Astrocyte (in vitro differentiated cells and primary cell): ENCODE measurements at regions not wholly inside any gene's neighbourhood (a gene's known extent, or its start where the extent isn't known, plus 50 kb on each side); places are given as distances from the start of the nearest gene placed in this dataset.

Experiments
- DNase-seq: peaks from one replicate; pipeline ENCODE4 v3.0.0-alpha.2; 2010; ENCODE audit warnings: low read depth
- FAIRE-seq: peaks from 2 replicates; lab custom pipeline; 2011; peaks lifted over from hg19 to GRCh38; lab: Jason Lieb, UNC
- H2AFZ ChIP-seq: 2 replicates; pipeline ENCODE4 v1.6.0; 2012; ENCODE audit warnings: low read depth, low read length, inconsistent platforms
- H3K27ac ChIP-seq: 2 replicates; pipeline ENCODE4 v1.5.1; 2011; ENCODE audit warnings: low read depth, low read length, inconsistent platforms
- H3K27me3 ChIP-seq: 2 replicates; pipeline ENCODE4 v1.6.0; 2011; ENCODE audit warnings: low read length, inconsistent platforms; ENCODE audit not compliant: insufficient read depth
- H3K36me3 ChIP-seq: 2 replicates; pipeline ENCODE4 v1.5.1; 2011; ENCODE audit warnings: low read length, inconsistent platforms; ENCODE audit not compliant: insufficient read depth
- H3K4me1 ChIP-seq: 2 replicates; pipeline ENCODE4 v1.5.1; 2011; ENCODE audit warnings: low read length, inconsistent platforms; ENCODE audit not compliant: insufficient read depth
- H3K4me2 ChIP-seq: 2 replicates; pipeline ENCODE4 v1.6.0; 2012; ENCODE audit warnings: low read length, inconsistent platforms
- H3K4me3 ChIP-seq: 2 replicates; pipeline ENCODE4 v1.5.1; 2011; ENCODE audit warnings: low read depth, mild to moderate bottlenecking, low read length, inconsistent platforms; ENCODE audit not compliant: insufficient read depth
- H3K79me2 ChIP-seq: 2 replicates; pipeline ENCODE4 v1.6.0; 2012; ENCODE audit warnings: mild to moderate bottlenecking, low read length, inconsistent platforms; ENCODE audit not compliant: insufficient read depth
- H3K9ac ChIP-seq: 2 replicates; pipeline ENCODE4 v1.6.0; 2012; ENCODE audit warnings: mild to moderate bottlenecking, low read length, inconsistent platforms
- H3K9me3 ChIP-seq: 2 replicates; pipeline ENCODE4 v1.5.1; 2012; ENCODE audit warnings: low read depth, mild to moderate bottlenecking, low read length, inconsistent platforms; ENCODE audit not compliant: insufficient read depth
- H4K20me1 ChIP-seq: 2 replicates; pipeline ENCODE4 v1.6.0; 2012; ENCODE audit warnings: low read length, inconsistent platforms; ENCODE audit not compliant: insufficient read depth
- H3K27ac Mint-ChIP-seq: one replicate; pipeline ENCODE4 v1.8.0; 2021; ENCODE audit warnings: mild to moderate bottlenecking, mixed read lengths; ENCODE audit not compliant: unreplicated experiment
- H3K27me3 Mint-ChIP-seq: one replicate; pipeline ENCODE4 v1.8.0; 2021; ENCODE audit warnings: low read depth, mixed read lengths; ENCODE audit not compliant: unreplicated experiment
- H3K36me3 Mint-ChIP-seq: one replicate; pipeline ENCODE4 v1.8.0; 2021; ENCODE audit warnings: low read depth, mixed read lengths; ENCODE audit not compliant: unreplicated experiment
- H3K4me1 Mint-ChIP-seq: one replicate; pipeline ENCODE4 v1.8.0; 2021; ENCODE audit warnings: low read depth, mixed read lengths; ENCODE audit not compliant: unreplicated experiment
- H3K4me3 Mint-ChIP-seq: one replicate; pipeline ENCODE4 v1.8.0; 2021; ENCODE audit warnings: mild to moderate bottlenecking, moderate library complexity, mixed read lengths; ENCODE audit not compliant: unreplicated experiment
- H3K9me3 Mint-ChIP-seq: one replicate; pipeline ENCODE4 v1.8.0; 2021; ENCODE audit warnings: mild to moderate bottlenecking, mixed read lengths; ENCODE audit not compliant: unreplicated experiment
- EZH2 ChIP-seq: IDR thresholded peaks from 2 replicates; pipeline ENCODE4 v1.6.1; 2012; ENCODE audit warnings: mild to moderate bottlenecking, low read length, inconsistent platforms; ENCODE audit not compliant: insufficient read depth
- TF ChIP-seq, protein P1 (sequence below): IDR thresholded peaks from 2 replicates; pipeline ENCODE4 v1.5.1; 2011; ENCODE audit warnings: low read depth, mild to moderate bottlenecking, inconsistent platforms, low read length, moderate library complexity; ENCODE audit not compliant: insufficient read depth

DNA sequence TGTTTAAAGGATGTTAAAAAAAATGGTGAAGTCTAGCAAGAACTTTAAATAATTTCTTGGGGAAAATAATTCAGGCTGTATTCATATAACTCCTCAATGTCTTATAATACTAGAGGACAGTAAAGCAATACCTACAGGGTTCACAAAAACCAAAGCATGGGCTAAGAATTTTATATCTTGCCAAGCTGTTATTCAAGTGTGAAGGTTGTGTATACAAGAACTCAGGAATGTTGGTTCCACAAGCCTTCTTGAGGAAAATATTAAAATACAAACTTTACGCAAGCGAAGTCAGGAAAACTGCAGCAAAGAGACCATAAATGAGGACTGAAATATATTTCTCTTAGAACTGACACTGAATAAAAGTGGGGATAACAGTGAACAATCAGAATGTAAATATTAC, 76.1 kb upstream of the DNAJC10 start:
- FAIRE-seq (no peak), DNase-seq (no peak)
- no peak overlapping the region for H3K9ac ChIP-seq
- no peak overlapping the region for H3K4me3 ChIP-seq
- Mint-ChIP-seq H3K36me3 (no peaks in the 10 kb centered on the region), H3K9me3 (no peaks in the 10 kb centered on the region), H3K4me3 (no peak overlapping the region), H3K4me1 (peaks cover 5% of the 10 kb centered on the region), H3K27me3 (no peaks in the 10 kb centered on the region), H3K27ac (no peak overlapping the region)
- no peaks in the 10 kb centered on the region for H3K36me3 ChIP-seq
- H4K20me1 ChIP-seq, result no peaks in the 10 kb centered on the region
- TF ChIP-seq EZH2, result no peak
- TF ChIP-seq, protein P1, sequence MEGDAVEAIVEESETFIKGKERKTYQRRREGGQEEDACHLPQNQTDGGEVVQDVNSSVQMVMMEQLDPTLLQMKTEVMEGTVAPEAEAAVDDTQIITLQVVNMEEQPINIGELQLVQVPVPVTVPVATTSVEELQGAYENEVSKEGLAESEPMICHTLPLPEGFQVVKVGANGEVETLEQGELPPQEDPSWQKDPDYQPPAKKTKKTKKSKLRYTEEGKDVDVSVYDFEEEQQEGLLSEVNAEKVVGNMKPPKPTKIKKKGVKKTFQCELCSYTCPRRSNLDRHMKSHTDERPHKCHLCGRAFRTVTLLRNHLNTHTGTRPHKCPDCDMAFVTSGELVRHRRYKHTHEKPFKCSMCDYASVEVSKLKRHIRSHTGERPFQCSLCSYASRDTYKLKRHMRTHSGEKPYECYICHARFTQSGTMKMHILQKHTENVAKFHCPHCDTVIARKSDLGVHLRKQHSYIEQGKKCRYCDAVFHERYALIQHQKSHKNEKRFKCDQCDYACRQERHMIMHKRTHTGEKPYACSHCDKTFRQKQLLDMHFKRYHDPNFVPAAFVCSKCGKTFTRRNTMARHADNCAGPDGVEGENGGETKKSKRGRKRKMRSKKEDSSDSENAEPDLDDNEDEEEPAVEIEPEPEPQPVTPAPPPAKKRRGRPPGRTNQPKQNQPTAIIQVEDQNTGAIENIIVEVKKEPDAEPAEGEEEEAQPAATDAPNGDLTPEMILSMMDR, result no peak
- H2AFZ ChIP-seq, result no peak overlapping the region
- H3K4me1 ChIP-seq, result no peaks in the 10 kb centered on the region
- no peaks in the 10 kb centered on the region for H3K27me3 ChIP-seq
- H3K4me2 ChIP-seq, result no peak overlapping the region
- no peaks in the 10 kb centered on the region for H3K79me2 ChIP-seq
- no peaks in the 10 kb centered on the region for H3K9me3 ChIP-seq
- no peak overlapping the region for H3K27ac ChIP-seq

DNA sequence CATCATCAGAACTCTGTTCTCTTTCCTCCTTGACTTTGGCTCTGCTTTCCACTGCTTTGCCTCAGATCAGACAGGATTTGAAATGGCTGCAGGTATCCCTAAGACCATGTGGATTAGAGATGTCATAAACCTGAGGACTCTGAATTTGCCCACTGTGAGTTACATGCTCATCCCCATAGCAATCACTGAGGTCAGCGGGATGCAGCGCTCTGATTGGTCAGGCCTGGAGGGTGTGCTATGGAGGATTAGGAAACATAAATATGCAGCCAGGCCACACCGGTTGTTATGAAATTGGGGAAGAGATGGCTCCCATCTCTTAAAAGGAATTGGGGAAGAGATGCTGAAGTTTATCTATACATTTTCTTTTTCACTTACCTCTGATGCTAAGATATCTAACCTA, 73.7 kb upstream of the DNAJC10 start:
- Mint-ChIP-seq H3K4me1 (no peaks in the 10 kb centered on the region), H3K27ac (no peak overlapping the region), H3K27me3 (no peaks in the 10 kb centered on the region), H3K36me3 (no peaks in the 10 kb centered on the region), H3K4me3 (no peak overlapping the region), H3K9me3 (no peaks in the 10 kb centered on the region)
- Histone ChIP-seq H4K20me1 (no peaks in the 10 kb centered on the region), H3K27ac (no peak overlapping the region), H3K9me3 (no peaks in the 10 kb centered on the region), H3K4me3 (no peak overlapping the region), H3K79me2 (no peaks in the 10 kb centered on the region), H3K4me1 (no peaks in the 10 kb centered on the region), H3K36me3 (no peaks in the 10 kb centered on the region), H3K4me2 (no peak overlapping the region), H3K27me3 (no peaks in the 10 kb centered on the region), H2AFZ (no peak overlapping the region), H3K9ac (no peak overlapping the region)
- FAIRE-seq (no peak), DNase-seq (peak; percentile 23)
- no peak for TF ChIP-seq EZH2
- TF ChIP-seq, protein P1, result no peak

DNA sequence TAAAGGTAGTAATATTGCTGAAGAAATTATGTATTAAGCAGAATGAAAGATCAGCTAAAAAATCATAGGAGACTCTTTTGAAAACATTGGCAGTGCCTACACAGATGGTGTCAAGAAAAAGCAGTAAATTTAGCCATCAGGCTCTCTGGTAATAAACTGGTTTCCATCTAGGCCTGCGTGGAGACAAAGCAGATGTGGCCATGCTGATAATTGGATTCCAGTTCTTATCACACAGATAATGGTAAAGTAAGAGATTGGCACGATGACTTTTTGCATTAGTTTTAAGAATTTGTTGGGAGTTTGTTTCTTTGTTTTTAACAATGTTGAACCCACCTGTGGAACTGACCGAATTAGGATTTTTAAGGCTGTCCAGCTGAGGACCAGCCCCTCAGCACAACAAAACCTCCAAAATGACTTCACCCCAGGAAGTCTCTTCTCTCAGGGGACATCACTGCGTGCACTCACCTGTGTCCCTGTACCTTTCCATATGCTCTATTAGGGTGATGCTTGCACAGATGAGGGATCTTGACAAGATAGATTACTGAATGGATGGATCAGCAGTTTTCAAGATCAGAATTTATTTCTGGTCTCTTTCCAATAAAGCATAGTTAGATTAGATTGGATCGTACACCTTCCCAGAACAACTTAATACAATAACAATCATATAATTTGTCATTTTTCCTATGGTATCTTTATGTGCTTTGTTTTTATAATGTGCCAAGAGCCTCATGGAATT, 69.1 kb upstream of the DNAJC10 start:
- H3K4me3 Mint-ChIP-seq, result no peak overlapping the region
- Histone ChIP-seq H3K9ac (no peak overlapping the region), H3K36me3 (no peaks in the 10 kb centered on the region), H3K4me3 (no peak overlapping the region), H3K79me2 (no peaks in the 10 kb centered on the region), H3K4me1 (no peaks in the 10 kb centered on the region), H4K20me1 (no peaks in the 10 kb centered on the region), H2AFZ (no peak overlapping the region), H3K9me3 (no peaks in the 10 kb centered on the region), H3K4me2 (no peak overlapping the region), H3K27me3 (no peaks in the 10 kb centered on the region), H3K27ac (no peak overlapping the region)
- no peaks in the 10 kb centered on the region for H3K27me3 Mint-ChIP-seq
- FAIRE-seq (no peak), DNase-seq (no peak)
- H3K4me1 Mint-ChIP-seq, result no peaks in the 10 kb centered on the region
- H3K36me3 Mint-ChIP-seq, result no peaks in the 10 kb centered on the region
- no peak overlapping the region for H3K27ac Mint-ChIP-seq
- H3K9me3 Mint-ChIP-seq, result no peaks in the 10 kb centered on the region
- TF ChIP-seq EZH2, result no peak
- TF ChIP-seq, protein P1, result no peak
